H54 (cell line): ENCODE measurements at regions not wholly inside any gene's neighbourhood (a gene's known extent, or its start where the extent isn't known, plus 50 kb on each side); places are given as distances from the start of the nearest gene placed in this dataset.
A peak's percentile ranks its signal among the peaks of the same experiment; 100 is the strongest.

Experiments used
- DNase-seq: peaks from one replicate; pipeline ENCODE4 v3.0.0; 2011; ENCODE audit warnings: low spot score, mixed read lengths; ENCODE audit not compliant: insufficient read length
- FAIRE-seq: peaks from 3 replicates; lab custom pipeline; 2011; peaks lifted over from hg19 to GRCh38; lab: Jason Lieb, UNC
- POLR2A ChIP-seq: IDR thresholded peaks from 2 replicates; pipeline ENCODE4 v1.6.1; 2011; ENCODE audit warnings: low read depth, mild to moderate bottlenecking, low read length

DNA sequence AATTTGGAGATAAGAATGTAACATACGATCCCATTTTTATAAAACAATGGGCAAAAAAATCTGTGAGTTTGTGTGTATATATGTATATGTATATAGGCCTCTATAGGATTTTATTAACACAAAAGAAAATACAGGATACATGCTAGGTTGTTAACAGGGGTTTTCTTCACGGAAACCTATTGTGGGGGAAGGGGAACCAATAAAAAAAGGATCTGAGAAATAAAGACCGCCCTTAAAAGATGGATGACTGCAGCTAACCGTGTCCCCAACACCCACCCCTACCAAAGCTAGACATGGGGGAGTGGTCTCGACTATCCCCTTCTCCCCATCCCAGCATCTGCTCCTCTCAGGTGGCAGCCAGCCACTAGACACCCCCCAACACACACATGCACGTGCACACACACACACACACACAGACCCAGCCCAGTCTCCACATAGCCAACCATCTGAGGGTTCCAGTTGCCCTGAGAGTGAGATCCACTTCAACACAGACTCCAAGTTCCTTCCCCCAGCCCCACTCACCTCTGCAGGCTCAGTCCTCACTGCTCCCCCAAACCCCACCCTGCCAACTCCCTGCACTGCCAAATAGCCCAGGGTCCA is 132.9 kb downstream of the TPRA1 start:
- DNase-seq (no peak), FAIRE-seq (no peak)
- TF ChIP-seq POLR2A: no peak

DNA sequence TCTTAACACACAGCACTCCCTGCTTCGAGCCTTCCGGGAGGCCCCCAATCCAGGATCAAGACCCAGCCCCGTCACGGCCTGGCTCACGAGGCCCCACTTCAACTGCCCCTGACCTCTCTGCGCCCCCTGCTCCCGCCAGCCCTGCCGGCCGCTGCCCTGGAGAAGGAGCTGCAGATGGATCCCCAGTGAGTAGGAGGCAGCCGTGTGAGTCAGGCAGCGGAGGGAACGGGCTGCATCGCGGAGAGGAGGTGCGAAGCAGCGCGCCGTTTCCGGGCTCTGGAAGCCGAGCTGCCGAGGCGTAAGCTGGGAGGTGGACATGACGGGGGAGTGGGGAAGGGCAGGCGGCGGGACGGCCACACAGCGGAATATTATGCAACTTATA is 133.4 kb downstream of the TPRA1 start:
- DNase-seq: no peak
- no peak for TF ChIP-seq POLR2A
- no peak for FAIRE-seq

DNA sequence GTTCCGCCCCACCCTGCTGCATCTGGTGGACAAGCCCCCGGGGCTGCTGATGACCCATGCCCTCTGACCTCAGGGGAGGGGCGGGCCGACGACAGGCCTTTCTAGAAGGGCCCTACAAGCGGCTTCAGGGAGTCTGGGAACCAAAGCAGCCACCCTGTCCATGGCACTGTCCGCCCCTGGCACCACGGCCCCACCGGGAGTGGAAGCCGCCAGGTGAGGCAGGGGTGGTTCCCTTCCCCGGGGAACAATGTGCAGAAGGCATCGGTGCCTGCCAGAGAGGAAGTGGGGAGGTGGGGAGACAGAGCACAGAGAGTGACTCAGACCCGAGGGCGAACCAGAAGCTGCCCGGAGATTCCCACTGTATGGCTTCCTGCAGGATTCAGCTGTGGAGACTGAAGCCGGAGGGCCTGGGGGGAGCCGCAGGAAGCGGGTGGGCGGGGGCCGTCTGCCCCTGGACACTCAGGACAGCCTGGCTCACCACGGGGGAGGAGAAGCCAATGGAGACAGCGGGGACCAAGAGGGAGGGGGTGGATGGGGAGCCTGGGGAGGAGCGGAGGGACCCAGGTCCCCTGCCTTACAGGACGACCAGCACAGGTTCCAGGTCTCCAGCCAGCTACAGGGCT is 134.0 kb downstream of the TPRA1 start:
- FAIRE-seq (no peak), DNase-seq (peak; percentile 68)
- TF ChIP-seq POLR2A: no peak

DNA sequence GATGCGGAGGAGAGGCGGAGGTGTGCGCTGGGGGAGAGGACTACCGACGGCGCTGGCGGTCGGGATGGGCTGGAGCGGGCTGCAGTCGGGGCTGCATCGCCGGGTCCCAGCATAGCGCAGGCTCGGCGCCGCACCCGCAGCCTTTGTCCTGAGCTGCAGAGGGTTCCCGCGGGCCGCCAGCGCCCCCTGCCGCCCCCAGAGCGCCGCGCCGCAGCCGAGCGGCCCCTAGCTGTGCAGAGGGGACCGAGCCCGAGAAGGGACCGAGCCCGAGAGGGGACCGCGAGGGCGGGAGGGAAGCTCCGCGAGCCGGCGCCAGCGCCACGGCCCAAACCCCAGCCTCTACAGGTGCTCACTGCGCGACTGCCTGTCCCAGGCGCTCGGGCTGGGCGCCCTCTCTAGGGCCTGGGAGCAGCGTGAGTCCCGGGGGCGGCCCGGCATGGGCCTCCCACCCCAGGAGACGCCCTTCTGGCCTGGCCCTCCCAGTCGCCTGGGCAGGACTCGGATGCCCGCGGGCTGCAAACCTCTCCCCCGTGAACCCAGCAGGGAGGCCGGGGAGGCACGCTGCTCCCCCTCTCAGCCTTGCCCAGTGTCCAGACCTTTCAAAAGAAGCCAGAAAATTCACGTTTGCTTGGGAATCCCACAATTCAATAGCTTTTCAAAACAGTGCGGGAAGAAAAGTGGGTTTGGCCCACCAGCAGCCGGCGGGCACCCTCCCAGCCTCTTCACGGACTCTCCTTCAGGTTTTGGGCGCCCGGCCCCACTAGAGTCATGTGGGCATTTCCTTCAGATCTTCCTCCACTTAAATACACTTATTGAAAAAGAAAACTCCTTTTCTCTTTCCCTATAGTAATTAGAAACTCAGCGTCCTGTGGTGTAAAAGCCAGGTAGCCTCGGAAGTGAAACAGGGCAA is 134.7 kb downstream of the TPRA1 start:
- no peak for FAIRE-seq
- TF ChIP-seq POLR2A: no peak

DNA sequence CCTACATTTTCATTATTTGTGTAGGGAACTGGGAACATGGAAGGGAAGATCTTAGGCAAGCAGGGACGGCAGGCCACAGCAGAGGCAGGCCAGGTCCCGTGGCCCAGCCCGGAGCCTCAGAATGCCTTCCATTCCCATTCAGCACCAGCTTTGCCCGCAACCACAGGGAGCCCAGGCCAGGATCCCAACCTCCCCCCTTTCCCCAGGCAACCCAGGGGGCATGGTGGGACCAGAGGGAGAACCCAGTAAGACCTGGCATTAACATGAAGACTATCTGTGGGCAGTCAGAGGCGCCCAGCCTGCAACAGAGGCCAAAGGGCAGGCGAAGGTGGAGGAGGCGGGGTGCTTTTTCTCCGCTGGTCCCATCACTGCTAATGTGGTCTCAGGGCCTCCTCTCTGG is 135.6 kb downstream of the TPRA1 start:
- FAIRE-seq (no peak), DNase-seq (no peak)
- no peak for TF ChIP-seq POLR2A

More for the DNA sequence above, 134.7 kb downstream of the TPRA1 start:
- peak; percentile 90 for DNase-seq

DNA sequence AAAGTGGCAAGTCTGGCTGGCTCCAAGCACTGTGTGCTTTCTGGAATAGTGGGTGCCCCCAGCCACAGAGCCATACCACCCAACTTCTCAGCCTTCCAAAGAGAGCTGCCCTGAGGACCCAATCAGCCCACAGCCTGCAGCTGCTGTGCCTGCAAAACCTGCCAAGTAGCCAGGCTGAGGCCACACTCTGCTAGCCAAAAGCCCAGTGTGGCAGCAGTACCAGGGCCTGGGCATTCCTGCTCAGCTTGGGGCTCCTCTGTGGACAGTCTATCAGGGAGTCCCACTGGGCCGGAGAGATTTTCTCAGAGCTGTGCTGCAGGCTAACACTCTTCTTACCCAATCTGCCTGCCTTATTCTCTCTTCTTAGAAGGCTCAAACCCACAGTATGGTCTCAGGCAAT is 136.5 kb downstream of the TPRA1 start:
- DNase-seq: no peak
- no peak for FAIRE-seq
- TF ChIP-seq POLR2A: no peak

DNA sequence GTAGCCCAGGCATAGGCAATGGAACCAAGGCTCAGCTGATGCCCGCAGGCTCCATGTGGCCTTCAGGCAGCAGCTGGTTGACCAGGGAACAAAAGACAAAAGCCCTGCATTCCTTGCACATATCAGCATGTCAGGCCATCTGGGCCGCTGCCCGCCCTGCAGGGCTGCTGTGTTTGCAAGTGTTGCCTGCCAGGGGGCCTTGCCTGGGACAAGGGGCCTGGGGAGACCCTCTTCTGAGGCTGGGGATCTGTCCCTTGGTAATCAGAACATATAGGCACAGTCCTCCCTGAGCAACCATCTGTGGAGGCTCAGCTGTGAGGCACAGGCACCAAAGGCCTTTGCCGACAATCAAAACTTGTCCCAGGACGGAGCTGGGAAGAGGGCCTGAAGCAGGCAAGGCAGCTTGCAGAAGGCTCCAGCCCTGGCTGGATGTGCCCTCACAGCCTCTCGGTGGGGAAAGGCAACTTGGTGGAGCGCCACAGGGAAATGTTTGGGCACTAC is 138.2 kb downstream of the TPRA1 start:
- no peak for FAIRE-seq
- no peak for DNase-seq
- no peak for TF ChIP-seq POLR2A

DNA sequence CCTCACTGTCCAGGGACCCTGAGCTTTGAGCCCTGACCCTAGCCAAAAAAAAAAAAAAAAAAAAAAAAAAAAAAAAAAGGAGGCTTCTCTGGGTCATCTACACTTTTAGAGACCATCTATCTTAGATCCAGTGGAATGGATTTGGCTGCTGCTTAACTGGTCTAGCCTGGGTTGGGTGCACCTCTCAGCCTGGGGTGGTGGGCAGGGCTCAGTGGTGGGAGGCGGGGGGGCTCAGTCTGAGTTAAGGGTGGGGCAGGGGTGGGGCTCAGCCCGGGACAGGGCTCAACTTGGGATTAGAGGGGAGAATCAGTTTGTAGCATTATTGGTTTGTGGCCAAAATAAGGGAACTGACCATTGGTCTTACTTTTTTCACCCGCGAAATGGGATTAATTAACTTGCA is 139.2 kb downstream of the TPRA1 start:
- no peak for DNase-seq
- TF ChIP-seq POLR2A: no peak

DNA sequence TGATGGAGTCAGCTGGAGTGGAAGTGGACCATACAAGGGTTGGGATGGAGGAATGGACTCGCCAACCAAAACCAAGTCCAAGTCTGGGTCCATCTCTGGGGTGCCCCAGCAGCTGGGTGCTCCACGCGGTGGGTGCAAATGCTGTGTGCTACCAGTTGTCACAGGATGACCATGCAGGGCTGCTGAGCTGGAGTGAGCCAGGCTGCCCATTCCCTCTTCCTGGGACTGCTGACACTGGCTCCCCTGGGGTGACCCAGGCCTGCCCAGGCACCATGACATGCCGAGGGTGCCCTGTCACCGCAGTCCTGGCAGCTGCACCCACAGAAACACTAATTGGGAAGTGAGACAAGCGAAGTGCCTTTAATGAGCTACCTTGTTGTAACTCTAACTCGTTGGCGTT is 140.2 kb downstream of the TPRA1 start:
- FAIRE-seq: no peak
- TF ChIP-seq POLR2A: no peak

More for the DNA sequence above, 139.2 kb downstream of the TPRA1 start:
- no peak for FAIRE-seq

DNA sequence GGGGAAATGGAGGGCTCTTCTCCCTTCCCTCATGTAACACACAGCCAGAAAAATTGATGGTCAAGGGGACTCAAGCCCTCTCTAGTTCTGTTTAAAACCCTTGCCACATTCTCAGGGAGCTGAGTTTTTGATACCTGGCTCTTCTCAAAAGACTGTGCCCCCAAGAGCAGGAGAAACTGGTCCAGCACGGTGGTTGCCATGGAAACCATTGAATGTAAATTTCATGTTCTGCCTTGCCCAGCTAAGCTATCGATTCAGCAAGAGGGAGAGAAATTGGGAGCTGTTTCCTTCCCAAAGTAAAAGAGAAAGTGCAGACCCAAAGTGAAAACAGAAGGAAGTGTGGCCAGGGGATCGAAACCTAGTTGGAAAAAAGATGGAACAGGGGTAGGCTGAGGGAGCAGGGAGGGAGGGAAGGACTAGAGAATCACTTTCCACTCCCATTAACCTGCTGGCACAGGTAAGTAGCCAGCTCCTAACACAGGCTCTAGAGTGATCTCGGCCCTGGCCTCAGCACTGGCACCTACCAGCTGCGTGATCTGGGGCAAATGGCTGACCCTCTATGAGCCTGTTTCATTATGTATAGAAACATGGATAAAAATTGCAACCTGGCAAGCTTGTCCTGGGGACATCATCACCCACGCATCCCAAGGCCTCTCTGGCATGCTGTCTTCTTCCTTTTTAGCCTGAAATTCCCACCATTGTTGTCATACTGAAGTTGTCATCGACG is 140.9 kb downstream of the TPRA1 start:
- no peak for TF ChIP-seq POLR2A
- FAIRE-seq (no peak), DNase-seq (no peak)

More for the DNA sequence above, 140.2 kb downstream of the TPRA1 start:
- no peak for DNase-seq

DNA sequence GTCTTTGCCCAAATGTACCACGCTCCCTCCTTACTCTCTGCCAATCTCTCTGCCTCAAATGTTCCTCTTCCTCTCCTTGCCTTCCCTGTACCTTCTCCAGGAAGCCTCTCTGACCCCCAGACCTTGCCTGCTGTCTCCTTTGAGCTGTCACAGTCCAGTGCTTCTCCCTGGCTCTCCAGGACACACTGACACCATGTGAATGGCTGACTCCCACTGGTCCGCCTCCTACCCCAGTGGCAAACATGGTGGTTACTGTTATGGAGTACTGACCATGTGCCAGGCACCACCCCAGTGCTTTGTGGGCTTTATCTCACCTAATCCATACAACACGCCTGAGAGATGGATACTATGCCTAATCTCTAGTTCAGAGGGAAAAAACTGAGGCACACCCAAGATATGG is 141.9 kb downstream of the TPRA1 start:
- no peak for DNase-seq
- no peak for FAIRE-seq
- no peak for TF ChIP-seq POLR2A

DNA sequence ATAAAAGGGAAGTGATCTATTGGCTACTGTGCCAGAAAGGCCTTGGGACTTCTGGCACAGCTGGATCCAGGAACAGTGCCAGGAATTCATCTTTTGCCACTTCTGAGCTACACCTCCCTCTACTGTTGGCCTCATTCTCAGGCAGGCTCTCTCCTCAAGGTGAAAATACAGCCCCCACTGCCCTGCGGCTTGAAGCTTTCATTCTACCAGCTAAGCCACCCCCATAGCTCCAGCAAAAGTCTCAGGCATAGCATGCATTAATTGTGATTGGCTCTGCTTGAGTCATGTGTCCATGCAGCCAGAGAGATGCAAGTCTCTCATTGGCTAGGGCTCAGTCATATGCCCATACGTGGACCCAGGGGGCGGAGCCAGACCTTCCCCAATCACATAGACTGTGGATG is 142.4 kb downstream of the TPRA1 start:
- FAIRE-seq: no peak
- no peak for TF ChIP-seq POLR2A
- DNase-seq: no peak

DNA sequence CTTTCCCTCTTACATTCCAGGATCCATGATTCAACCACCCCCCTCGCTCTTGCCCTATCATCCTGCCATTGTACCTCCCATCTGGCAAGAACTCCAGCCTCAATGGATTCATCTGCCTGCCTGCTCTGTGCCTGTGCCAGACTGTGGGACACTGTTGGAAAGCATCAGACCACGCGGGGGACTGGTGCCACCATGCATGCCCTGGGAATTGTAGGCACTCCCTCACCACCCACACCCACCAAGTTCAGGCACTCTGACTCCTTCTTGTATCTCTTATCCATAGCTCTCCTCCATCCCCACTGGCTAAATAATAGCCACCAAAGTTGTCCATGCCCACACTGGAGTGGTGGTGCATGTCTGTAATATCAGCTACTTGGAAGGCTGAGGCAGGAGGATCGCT is 143.8 kb downstream of the TPRA1 start:
- TF ChIP-seq POLR2A: no peak
- DNase-seq (no peak), FAIRE-seq (no peak)
